Fibroblast of lung (primary cell): ENCODE measurements at regions not wholly inside any gene's neighbourhood (a gene's known extent, or its start where the extent isn't known, plus 50 kb on each side); places are given as distances from the start of the nearest gene placed in this dataset.

Experiments
- CTCF ChIP-seq, 2 donors: IDR thresholded peaks in 1 of 2; conservative IDR thresholded peaks in 1 of 2; 1 replicate in 1 of 2; 2 replicates in 1 of 2; pipeline ENCODE4 v1.5.1; 2011 to 2012; ENCODE audit warnings: low read length in 2 of 2, control low read depth in 1 of 2, inconsistent platforms in 1 of 2, low read depth in 1 of 2, mild to moderate bottlenecking in 1 of 2
- EZH2 ChIP-seq: IDR thresholded peaks from 2 replicates; pipeline ENCODE4 v1.5.1; 2012; ENCODE audit warnings: low read length, control low read depth, mild to moderate bottlenecking; ENCODE audit errors: missing control alignments

- TF ChIP-seq CTCF (conservative IDR thresholded peaks at IDR 0.05 in 1 of 2, IDR thresholded peaks at IDR 0.05 in 1 of 2; ENCODE audit: low read depth in 1 of 2, low read length in 2 of 2): no peak
- no peak for TF ChIP-seq EZH2
Observed at GRCh38 chr1:213533125-213533524, 454.6 kb upstream of the PROX1 start.
